HCT116 (cell line): ENCODE measurements at regions not wholly inside any gene's neighbourhood (a gene's known extent, or its start where the extent isn't known, plus 50 kb on each side); places are given as distances from the start of the nearest gene placed in this dataset.
A peak's percentile ranks its signal among the peaks of the same experiment; 100 is the strongest.

ENCODE experiments used
- CBX3 ChIP-seq: IDR thresholded peaks from 2 replicates; pipeline ENCODE4 v1.6.1; 2012; ENCODE audit warnings: low read depth
- CEBPB ChIP-seq: IDR thresholded peaks from 2 replicates; pipeline ENCODE4 v1.6.1; 2012; ENCODE audit warnings: low read depth
- CTCF ChIP-seq, 3 experiments: fragments of 200-600 bp in 1 of 3; sonication (generic) in 1 of 3; IDR thresholded peaks in 2 of 3; conservative IDR thresholded peaks in 1 of 3; 2 replicates each; pipeline ENCODE4 v1.5.1; 2012 to 2017; ENCODE audit warnings: low read depth in 2 of 3, low read length in 2 of 3, antibody characterized with exemption in 1 of 3, borderline replicate concordance in 1 of 3, control low read depth in 1 of 3, mild to moderate bottlenecking in 1 of 3, mixed read lengths in 1 of 3, mixed run types in 1 of 3, moderate library complexity in 1 of 3; ENCODE audit not compliant: insufficient read depth in 1 of 3
- EZH2 ChIP-seq: fragments of 200-600 bp; sonication (generic); IDR thresholded peaks from 2 replicates; pipeline ENCODE4 v1.6.1; 2017; ENCODE audit warnings: antibody characterized with exemption, mixed run types
- POLR2A ChIP-seq: IDR thresholded peaks from 2 replicates; pipeline ENCODE4 v1.7.0; 2011; ENCODE audit warnings: borderline replicate concordance; ENCODE audit not compliant: insufficient read depth, insufficient read length; ENCODE audit errors: extremely low read depth
- POLR2AphosphoS5 ChIP-seq: IDR thresholded peaks from 2 replicates; pipeline ENCODE4 v1.6.1; 2011; ENCODE audit warnings: mild to moderate bottlenecking, low read depth, low read length, moderate library complexity
- RAD21 ChIP-seq: IDR thresholded peaks from 2 replicates; pipeline ENCODE4 v1.6.1; 2012; ENCODE audit warnings: low read depth, mild to moderate bottlenecking
- SIN3A ChIP-seq: IDR thresholded peaks from 2 replicates; pipeline ENCODE4 v1.6.1; 2012; ENCODE audit warnings: low read depth
- SP1 ChIP-seq: IDR thresholded peaks from 2 replicates; pipeline ENCODE4 v1.6.1; 2012; ENCODE audit warnings: low read depth
- TCF7L2 ChIP-seq: IDR thresholded peaks from 2 replicates; pipeline ENCODE4 v1.7.0; 2011; ENCODE audit warnings: borderline replicate concordance, inconsistent platforms; ENCODE audit not compliant: insufficient read depth, insufficient read length; ENCODE audit errors: extremely low read depth
- ZFX ChIP-seq: fragments of 450-650 bp; IDR thresholded peaks from 2 replicates; pipeline ENCODE4 v1.6.1; 2017
- TF ChIP-seq, protein P1 (sequence below): IDR thresholded peaks from 2 replicates; pipeline ENCODE4 v1.6.1; 2012
- TF ChIP-seq, protein P2 (sequence below): IDR thresholded peaks from 2 replicates; pipeline ENCODE4 v1.6.1; 2011; ENCODE audit warnings: mild to moderate bottlenecking, low read length, moderate library complexity; ENCODE audit not compliant: insufficient replicate concordance; ENCODE audit errors: extremely low read depth
- TF ChIP-seq, protein P3 (sequence below): IDR thresholded peaks from 2 replicates; pipeline ENCODE4 v1.6.1; 2012

- TF ChIP-seq CTCF (IDR thresholded peaks at IDR 0.05 in 2 of 3, conservative IDR thresholded peaks at IDR 0.05 in 1 of 3; ENCODE audit: borderline replicate concordance in 1 of 3, insufficient read depth in 1 of 3, low read depth in 2 of 3, low read length in 2 of 3) (no peak), POLR2A (no peak), EZH2 (no peak), CEBPB (peak; percentile 97), ZFX (no peak), SP1 (peak; percentile 95), SIN3A (peak; percentile 90), RAD21 (peak; percentile 29; the same call in 1 of the 2 replicates), POLR2AphosphoS5 (peak; percentile 57; the same call in 1 of the 2 replicates), CBX3 (peak; percentile 88), TCF7L2 (peak; percentile 91)
- TF ChIP-seq, protein P1, sequence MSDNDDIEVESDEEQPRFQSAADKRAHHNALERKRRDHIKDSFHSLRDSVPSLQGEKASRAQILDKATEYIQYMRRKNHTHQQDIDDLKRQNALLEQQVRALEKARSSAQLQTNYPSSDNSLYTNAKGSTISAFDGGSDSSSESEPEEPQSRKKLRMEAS, result peak; percentile 60
- TF ChIP-seq, protein P2, sequence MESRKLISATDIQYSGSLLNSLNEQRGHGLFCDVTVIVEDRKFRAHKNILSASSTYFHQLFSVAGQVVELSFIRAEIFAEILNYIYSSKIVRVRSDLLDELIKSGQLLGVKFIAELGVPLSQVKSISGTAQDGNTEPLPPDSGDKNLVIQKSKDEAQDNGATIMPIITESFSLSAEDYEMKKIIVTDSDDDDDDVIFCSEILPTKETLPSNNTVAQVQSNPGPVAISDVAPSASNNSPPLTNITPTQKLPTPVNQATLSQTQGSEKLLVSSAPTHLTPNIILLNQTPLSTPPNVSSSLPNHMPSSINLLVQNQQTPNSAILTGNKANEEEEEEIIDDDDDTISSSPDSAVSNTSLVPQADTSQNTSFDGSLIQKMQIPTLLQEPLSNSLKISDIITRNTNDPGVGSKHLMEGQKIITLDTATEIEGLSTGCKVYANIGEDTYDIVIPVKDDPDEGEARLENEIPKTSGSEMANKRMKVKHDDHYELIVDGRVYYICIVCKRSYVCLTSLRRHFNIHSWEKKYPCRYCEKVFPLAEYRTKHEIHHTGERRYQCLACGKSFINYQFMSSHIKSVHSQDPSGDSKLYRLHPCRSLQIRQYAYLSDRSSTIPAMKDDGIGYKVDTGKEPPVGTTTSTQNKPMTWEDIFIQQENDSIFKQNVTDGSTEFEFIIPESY, result no peak
- TF ChIP-seq, protein P3, sequence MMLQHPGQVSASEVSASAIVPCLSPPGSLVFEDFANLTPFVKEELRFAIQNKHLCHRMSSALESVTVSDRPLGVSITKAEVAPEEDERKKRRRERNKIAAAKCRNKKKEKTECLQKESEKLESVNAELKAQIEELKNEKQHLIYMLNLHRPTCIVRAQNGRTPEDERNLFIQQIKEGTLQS, result peak; percentile 90
Measured at GRCh38 chr14:97266653-97267052, 469.5 kb downstream of the VRK1 start.
